ENCODE measurements at regions not wholly inside any gene's neighbourhood (a gene's known extent, or its start where the extent isn't known, plus 50 kb on each side); places are given as distances from the start of the nearest gene placed in this dataset.

- Histone ChIP-seq H3K27me3 (ENCODE audit: control insufficient read depth in 4 of 4, insufficient read depth in 4 of 4, low read length in 3 of 4) (no peaks in the 10 kb centered on the region), H3K36me3 (ENCODE audit: control insufficient read depth in 4 of 4, insufficient read depth in 3 of 4, low read depth in 1 of 4, low read length in 3 of 4) (no peaks in the 10 kb centered on the region), H3K4me1 (ENCODE audit: control insufficient read depth in 4 of 4, insufficient read depth in 4 of 4, low read length in 3 of 4) (no peaks in the 10 kb centered on the region), H3K9ac (ENCODE audit: low read depth in 1 of 2, low read length in 2 of 2) (no peak overlapping the region), H3K4me3 (ENCODE audit: low read depth in 1 of 3, low read length in 3 of 3) (no peak overlapping the region), H3K27ac (ENCODE audit: low read depth in 1 of 2, low read length in 2 of 2) (no peak overlapping the region), H3K9me3 (ENCODE audit: control insufficient read depth in 4 of 4, low read length in 3 of 4) (no peaks in the 10 kb centered on the region)
- TF ChIP-seq NR2F2 (IDR thresholded peaks at IDR 0.05): no peak
- TF ChIP-seq, protein P1, sequence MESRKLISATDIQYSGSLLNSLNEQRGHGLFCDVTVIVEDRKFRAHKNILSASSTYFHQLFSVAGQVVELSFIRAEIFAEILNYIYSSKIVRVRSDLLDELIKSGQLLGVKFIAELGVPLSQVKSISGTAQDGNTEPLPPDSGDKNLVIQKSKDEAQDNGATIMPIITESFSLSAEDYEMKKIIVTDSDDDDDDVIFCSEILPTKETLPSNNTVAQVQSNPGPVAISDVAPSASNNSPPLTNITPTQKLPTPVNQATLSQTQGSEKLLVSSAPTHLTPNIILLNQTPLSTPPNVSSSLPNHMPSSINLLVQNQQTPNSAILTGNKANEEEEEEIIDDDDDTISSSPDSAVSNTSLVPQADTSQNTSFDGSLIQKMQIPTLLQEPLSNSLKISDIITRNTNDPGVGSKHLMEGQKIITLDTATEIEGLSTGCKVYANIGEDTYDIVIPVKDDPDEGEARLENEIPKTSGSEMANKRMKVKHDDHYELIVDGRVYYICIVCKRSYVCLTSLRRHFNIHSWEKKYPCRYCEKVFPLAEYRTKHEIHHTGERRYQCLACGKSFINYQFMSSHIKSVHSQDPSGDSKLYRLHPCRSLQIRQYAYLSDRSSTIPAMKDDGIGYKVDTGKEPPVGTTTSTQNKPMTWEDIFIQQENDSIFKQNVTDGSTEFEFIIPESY (IDR thresholded peaks at IDR 0.05): no peak
- no peak for TF ChIP-seq YY1 (IDR thresholded peaks at IDR 0.05)
- TF ChIP-seq HNF4G (IDR thresholded peaks at IDR 0.05): no peak
- TF ChIP-seq RAD21 (IDR thresholded peaks at IDR 0.05): no peak
- no peak for TF ChIP-seq REST (IDR thresholded peaks at IDR 0.05)
- no peak for TF ChIP-seq HNF4A (conservative IDR thresholded peaks at IDR 0.05)
- no peak for TF ChIP-seq CTCF (IDR thresholded peaks at IDR 0.05; ENCODE audit: low read depth, low read length, missing input control)
- no peak for TF ChIP-seq EGR1 (IDR thresholded peaks at IDR 0.05; ENCODE audit: low read depth in 2 of 2)
- TF ChIP-seq GABPA (IDR thresholded peaks at IDR 0.05 in 1 of 2, conservative IDR thresholded peaks at IDR 0.05 in 1 of 2): no peak
- TF ChIP-seq JUND (IDR thresholded peaks at IDR 0.05): no peak
- no peak for TF ChIP-seq FOXA2 (IDR thresholded peaks at IDR 0.05)
- no peak for TF ChIP-seq SP1 (IDR thresholded peaks at IDR 0.05)
- no peak for TF ChIP-seq FOXA1 (IDR thresholded peaks at IDR 0.05)
- no peak for TF ChIP-seq TAF1 (conservative IDR thresholded peaks at IDR 0.05)
- TF ChIP-seq, protein P2, sequence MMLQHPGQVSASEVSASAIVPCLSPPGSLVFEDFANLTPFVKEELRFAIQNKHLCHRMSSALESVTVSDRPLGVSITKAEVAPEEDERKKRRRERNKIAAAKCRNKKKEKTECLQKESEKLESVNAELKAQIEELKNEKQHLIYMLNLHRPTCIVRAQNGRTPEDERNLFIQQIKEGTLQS (IDR thresholded peaks at IDR 0.05): no peak
- no peak for TF ChIP-seq RXRA (IDR thresholded peaks at IDR 0.05)
- DNase-seq (ENCODE audit: low spot score): no peak
- WGBS: 56% methylated on average over 4 of the region's 4 CpGs
Observed at GRCh38 chr7:109745677-109746410, 1176.2 kb downstream of the DNAJB9 start.

Data from liver (tissue), 8 donors.